ENCODE measurements at regions not wholly inside any gene's neighbourhood (a gene's known extent, or its start where the extent isn't known, plus 50 kb on each side); places are given as distances from the start of the nearest gene placed in this dataset.
"Not testable (repeated sequence)": the region's sequence is repeated elsewhere in the genome, so short reads cannot be mapped to it uniquely, and the experiment has no call there.

- no peak overlapping the region for H3K4me3 ChIP-seq (ENCODE audit: low read depth in 1 of 2, low read length in 2 of 2)
- H3K9me3 ChIP-seq (ENCODE audit: control insufficient read depth in 2 of 2, insufficient read depth in 1 of 2, low read depth in 1 of 2, low read length in 1 of 2): no peaks in the 10 kb centered on the region
- H3K36me3 ChIP-seq (ENCODE audit: control insufficient read depth in 2 of 2, insufficient read depth in 2 of 2, low read length in 1 of 2): no peaks in the 10 kb centered on the region
- H3K27ac ChIP-seq (ENCODE audit: low read depth in 2 of 2, low read length in 1 of 2): no peak overlapping the region
- H3K27me3 ChIP-seq (ENCODE audit: control insufficient read depth in 1 of 2, insufficient read depth in 2 of 2, low read length in 2 of 2): no peaks in the 10 kb centered on the region
- peaks cover 0 to 7% of the 10 kb centered on the region in 2 donors for H3K4me1 ChIP-seq (ENCODE audit: control insufficient read depth in 2 of 2, insufficient read depth in 2 of 2, low read length in 1 of 2)
Measured at GRCh38 chr12:88720231-88720630, 140.0 kb upstream of the KITLG start.

- no peak overlapping the region for H3K27ac ChIP-seq (ENCODE audit: low read depth in 2 of 2, low read length in 1 of 2)
- no peaks in the 10 kb centered on the region for H3K36me3 ChIP-seq (ENCODE audit: control insufficient read depth in 2 of 2, insufficient read depth in 2 of 2, low read length in 1 of 2)
- H3K4me3 ChIP-seq (ENCODE audit: low read depth in 1 of 2, low read length in 2 of 2): no peak overlapping the region
- peaks cover 0 to 7% of the 10 kb centered on the region in 2 donors for H3K4me1 ChIP-seq (ENCODE audit: control insufficient read depth in 2 of 2, insufficient read depth in 2 of 2, low read length in 1 of 2)
- no peaks in the 10 kb centered on the region for H3K9me3 ChIP-seq (ENCODE audit: control insufficient read depth in 2 of 2, insufficient read depth in 1 of 2, low read depth in 1 of 2, low read length in 1 of 2)
- no peaks in the 10 kb centered on the region for H3K27me3 ChIP-seq (ENCODE audit: control insufficient read depth in 1 of 2, insufficient read depth in 2 of 2, low read length in 2 of 2)
Measured at GRCh38 chr12:88717188-88717587, 136.9 kb upstream of the KITLG start.

- no peak overlapping the region for H3K27ac ChIP-seq (ENCODE audit: low read depth in 2 of 2, low read length in 1 of 2)
- no peaks in the 10 kb centered on the region for H3K27me3 ChIP-seq (ENCODE audit: control insufficient read depth in 1 of 2, insufficient read depth in 2 of 2, low read length in 2 of 2)
- 50 to 53% methylated on average over 1 of the region's 1 CpG for WGBS, 2 donors
- H3K4me1 ChIP-seq (ENCODE audit: control insufficient read depth in 2 of 2, insufficient read depth in 2 of 2, low read length in 1 of 2): peaks cover 0 to 7% of the 10 kb centered on the region in 2 donors
- no peak overlapping the region for H3K4me3 ChIP-seq (ENCODE audit: low read depth in 1 of 2, low read length in 2 of 2)
- no peaks in the 10 kb centered on the region for H3K9me3 ChIP-seq (ENCODE audit: control insufficient read depth in 2 of 2, insufficient read depth in 1 of 2, low read depth in 1 of 2, low read length in 1 of 2)
- H3K36me3 ChIP-seq (ENCODE audit: control insufficient read depth in 2 of 2, insufficient read depth in 2 of 2, low read length in 1 of 2): no peaks in the 10 kb centered on the region
Measured at GRCh38 chr12:88716240-88716639, 136.0 kb upstream of the KITLG start.

- no peak overlapping the region for H3K4me3 ChIP-seq (ENCODE audit: low read depth in 1 of 2, low read length in 2 of 2)
Measured at GRCh38 chr12:88715673-88716072, 135.4 kb upstream of the KITLG start.

GRCh38 chr12:88714263-88714882, 134.1 kb upstream of the KITLG start:
- H3K27ac ChIP-seq (ENCODE audit: low read depth in 2 of 2, low read length in 1 of 2); H3K27me3 ChIP-seq (ENCODE audit: control insufficient read depth in 1 of 2, insufficient read depth in 2 of 2, low read length in 2 of 2); H3K9me3 ChIP-seq (ENCODE audit: control insufficient read depth in 2 of 2, insufficient read depth in 1 of 2, low read depth in 1 of 2, low read length in 1 of 2); H3K4me1 ChIP-seq (ENCODE audit: control insufficient read depth in 2 of 2, insufficient read depth in 2 of 2, low read length in 1 of 2); H3K36me3 ChIP-seq (ENCODE audit: control insufficient read depth in 2 of 2, insufficient read depth in 2 of 2, low read length in 1 of 2); H3K4me3 ChIP-seq (ENCODE audit: low read depth in 1 of 2, low read length in 2 of 2): not testable (repeated sequence)
- 91 to 94% methylated on average over 25 of the region's 25 CpGs for WGBS, 2 donors

More at GRCh38 chr12:88715673-88716072, 135.4 kb upstream of the KITLG start:
- Histone ChIP-seq H3K27me3 (ENCODE audit: control insufficient read depth in 1 of 2, insufficient read depth in 2 of 2, low read length in 2 of 2) (no peaks in the 10 kb centered on the region), H3K36me3 (ENCODE audit: control insufficient read depth in 2 of 2, insufficient read depth in 2 of 2, low read length in 1 of 2) (no peaks in the 10 kb centered on the region), H3K4me1 (ENCODE audit: control insufficient read depth in 2 of 2, insufficient read depth in 2 of 2, low read length in 1 of 2) (peaks cover 0 to 7% of the 10 kb centered on the region in 2 donors), H3K9me3 (ENCODE audit: control insufficient read depth in 2 of 2, insufficient read depth in 1 of 2, low read depth in 1 of 2, low read length in 1 of 2) (no peaks in the 10 kb centered on the region), H3K27ac (ENCODE audit: low read depth in 2 of 2, low read length in 1 of 2) (no peak overlapping the region)
- WGBS, 2 donors: 75 to 85% methylated on average over 2 of the region's 2 CpGs

- no peak overlapping the region for H3K27ac ChIP-seq (ENCODE audit: low read depth in 2 of 2, low read length in 1 of 2)
- no peaks in the 10 kb centered on the region for H3K27me3 ChIP-seq (ENCODE audit: control insufficient read depth in 1 of 2, insufficient read depth in 2 of 2, low read length in 2 of 2)
- H3K4me1 ChIP-seq (ENCODE audit: control insufficient read depth in 2 of 2, insufficient read depth in 2 of 2, low read length in 1 of 2): no peaks in the 10 kb centered on the region
- H3K4me3 ChIP-seq (ENCODE audit: low read depth in 1 of 2, low read length in 2 of 2): no peak overlapping the region
- H3K36me3 ChIP-seq (ENCODE audit: control insufficient read depth in 2 of 2, insufficient read depth in 2 of 2, low read length in 1 of 2): no peaks in the 10 kb centered on the region
- 86 to 89% methylated on average over 2 of the region's 2 CpGs for WGBS, 2 donors
- H3K9me3 ChIP-seq (ENCODE audit: control insufficient read depth in 2 of 2, insufficient read depth in 1 of 2, low read depth in 1 of 2, low read length in 1 of 2): no peaks in the 10 kb centered on the region
Measured at GRCh38 chr12:88707800-88708199, 127.5 kb upstream of the KITLG start.

GRCh38 chr12:88706286-88706685, 126.0 kb upstream of the KITLG start:
- H3K27ac ChIP-seq (ENCODE audit: low read depth in 2 of 2, low read length in 1 of 2): no peak overlapping the region

GRCh38 chr12:88703790-88704189, 123.5 kb upstream of the KITLG start:
- H3K36me3 ChIP-seq (ENCODE audit: control insufficient read depth in 2 of 2, insufficient read depth in 2 of 2, low read length in 1 of 2): no peaks in the 10 kb centered on the region
- no peaks in the 10 kb centered on the region for H3K27me3 ChIP-seq (ENCODE audit: control insufficient read depth in 1 of 2, insufficient read depth in 2 of 2, low read length in 2 of 2)
- 96 to 100% methylated on average over 3 of the region's 3 CpGs for WGBS, 2 donors
- no peaks in the 10 kb centered on the region for H3K4me1 ChIP-seq (ENCODE audit: control insufficient read depth in 2 of 2, insufficient read depth in 2 of 2, low read length in 1 of 2)
- no peaks in the 10 kb centered on the region for H3K9me3 ChIP-seq (ENCODE audit: control insufficient read depth in 2 of 2, insufficient read depth in 1 of 2, low read depth in 1 of 2, low read length in 1 of 2)
- no peak overlapping the region for H3K27ac ChIP-seq (ENCODE audit: low read depth in 2 of 2, low read length in 1 of 2)
- H3K4me3 ChIP-seq (ENCODE audit: low read depth in 1 of 2, low read length in 2 of 2): no peak overlapping the region

More at GRCh38 chr12:88706286-88706685, 126.0 kb upstream of the KITLG start:
- Histone ChIP-seq H3K9me3 (ENCODE audit: control insufficient read depth in 2 of 2, insufficient read depth in 1 of 2, low read depth in 1 of 2, low read length in 1 of 2) (no peaks in the 10 kb centered on the region), H3K27me3 (ENCODE audit: control insufficient read depth in 1 of 2, insufficient read depth in 2 of 2, low read length in 2 of 2) (no peaks in the 10 kb centered on the region), H3K4me3 (ENCODE audit: low read depth in 1 of 2, low read length in 2 of 2) (no peak overlapping the region), H3K36me3 (ENCODE audit: control insufficient read depth in 2 of 2, insufficient read depth in 2 of 2, low read length in 1 of 2) (no peaks in the 10 kb centered on the region), H3K4me1 (ENCODE audit: control insufficient read depth in 2 of 2, insufficient read depth in 2 of 2, low read length in 1 of 2) (no peaks in the 10 kb centered on the region)

GRCh38 chr12:88698471-88698870, 118.2 kb upstream of the KITLG start:
- Histone ChIP-seq H3K27ac (ENCODE audit: low read depth in 2 of 2, low read length in 1 of 2) (no peak overlapping the region), H3K36me3 (ENCODE audit: control insufficient read depth in 2 of 2, insufficient read depth in 2 of 2, low read length in 1 of 2) (no peaks in the 10 kb centered on the region), H3K9me3 (ENCODE audit: control insufficient read depth in 2 of 2, insufficient read depth in 1 of 2, low read depth in 1 of 2, low read length in 1 of 2) (no peaks in the 10 kb centered on the region), H3K27me3 (ENCODE audit: control insufficient read depth in 1 of 2, insufficient read depth in 2 of 2, low read length in 2 of 2) (no peaks in the 10 kb centered on the region), H3K4me1 (ENCODE audit: control insufficient read depth in 2 of 2, insufficient read depth in 2 of 2, low read length in 1 of 2) (no peaks in the 10 kb centered on the region), H3K4me3 (ENCODE audit: low read depth in 1 of 2, low read length in 2 of 2) (no peak overlapping the region)
- WGBS, 2 donors: 83 to 92% methylated on average over 3 of the region's 3 CpGs

GRCh38 chr12:88693837-88694445, 113.7 kb upstream of the KITLG start:
- WGBS, 2 donors: 63 to 89% methylated on average over 1 of the region's 1 CpG
- Histone ChIP-seq H3K4me1 (ENCODE audit: control insufficient read depth in 2 of 2, insufficient read depth in 2 of 2, low read length in 1 of 2) (no peaks in the 10 kb centered on the region), H3K27me3 (ENCODE audit: control insufficient read depth in 1 of 2, insufficient read depth in 2 of 2, low read length in 2 of 2) (no peaks in the 10 kb centered on the region), H3K36me3 (ENCODE audit: control insufficient read depth in 2 of 2, insufficient read depth in 2 of 2, low read length in 1 of 2) (no peaks in the 10 kb centered on the region), H3K4me3 (ENCODE audit: low read depth in 1 of 2, low read length in 2 of 2) (no peak overlapping the region), H3K27ac (ENCODE audit: low read depth in 2 of 2, low read length in 1 of 2) (no peak overlapping the region), H3K9me3 (ENCODE audit: control insufficient read depth in 2 of 2, insufficient read depth in 1 of 2, low read depth in 1 of 2, low read length in 1 of 2) (no peaks in the 10 kb centered on the region)
